ENCODE measurements at regions not wholly inside any gene's neighbourhood (a gene's known extent, or its start where the extent isn't known, plus 50 kb on each side); places are given as distances from the start of the nearest gene placed in this dataset.

GRCh38 chr4:152109531-152110509 is 349.0 kb upstream of the GATB start:
- H3K4me2 ChIP-seq (ENCODE audit: control insufficient read depth, insufficient read depth), result no peak overlapping the region
- H3K4me1 ChIP-seq (ENCODE audit: control insufficient read depth, insufficient read depth, low read length), result no peaks in the 10 kb centered on the region
- no peaks in the 10 kb centered on the region for H3K9me3 ChIP-seq (replicated peaks; ENCODE audit: control insufficient read depth, insufficient read depth, low read length)
- H2AFZ ChIP-seq (ENCODE audit: control insufficient read depth, low read depth, low read length), result no peak overlapping the region
- FAIRE-seq, result no peak
- ChIA-PET POLR2A (no interaction called here), RAD21 (ENCODE audit: unreplicated experiment) (no interaction called here), CTCF (interaction anchor here (1.7 kb wide), 1 partner anchor 9 kb away, joined by 5 read pairs; no protein-coding TSS in a partner anchor), SMC1A (ENCODE audit: uncharacterized antibody, unreplicated experiment) (no interaction called here)
- BruUV-seq (replicated peaks), result no TSS peak
- no peaks in the 10 kb centered on the region for H3K79me2 ChIP-seq (ENCODE audit: control insufficient read depth, insufficient read depth, low read length)
- WGBS (ENCODE audit: insufficient coverage, insufficient replicate concordance, low lambda C conversion rate, missing lambda C conversion rate), result 17% methylated on average over 9 of the region's 9 CpGs
- no peak for DNase-seq (ENCODE audit: low read depth, low spot score)
- no peak overlapping the region for H3K27ac ChIP-seq (ENCODE audit: control insufficient read depth, insufficient read depth)
- no peaks in the 10 kb centered on the region for H3K36me3 ChIP-seq (ENCODE audit: control insufficient read depth in 2 of 2, insufficient read depth in 2 of 2, low read length in 1 of 2)
- no peak overlapping the region for H3K9ac ChIP-seq (ENCODE audit: control insufficient read depth, insufficient read depth, low read length)
- no peaks in the 10 kb centered on the region for H4K20me1 ChIP-seq (ENCODE audit: control insufficient read depth, insufficient read depth)
- ATAC-seq, result no peak
- H3K27me3 ChIP-seq (replicated peaks in 1 of 2; ENCODE audit: control insufficient read depth in 2 of 2, insufficient read depth in 2 of 2, low read length in 1 of 2), result peaks cover 0 to 3% of the 10 kb centered on the region in 2 experiments; a peak in 1 of 4 replicates
- intact Hi-C loops (cut with micrococcal nuclease; ENCODE audit: unreplicated experiment), result no loop called here
- no peak overlapping the region for H3K4me3 ChIP-seq
- in situ Hi-C loops (cut with MboI), result no loop called here
- TF ChIP-seq GABPA (IDR thresholded peaks at IDR 0.05; ENCODE audit: low read depth) (no peak), IKZF1 (conservative IDR thresholded peaks at IDR 0.05) (no peak), NKRF (conservative IDR thresholded peaks at IDR 0.05) (no peak), CEBPB (IDR thresholded peaks at IDR 0.05; ENCODE audit: borderline replicate concordance in 1 of 2, low read depth in 2 of 2, low read length in 2 of 2) (no peak), POU2F2 (IDR thresholded peaks at IDR 0.05; ENCODE audit: borderline replicate concordance, low read depth, low read length) (no peak), KAT2A (conservative IDR thresholded peaks at IDR 0.05; ENCODE audit: control insufficient read depth, low read depth, low read length) (no peak), NFXL1 (IDR thresholded peaks at IDR 0.05; ENCODE audit: borderline replicate concordance) (no peak), PRDM15 (CRISPR knock-in tag; IDR thresholded peaks at IDR 0.05) (no peak), MLLT1 (IDR thresholded peaks at IDR 0.05) (no peak), MXI1 (IDR thresholded peaks at IDR 0.05; ENCODE audit: low read depth, low read length) (no peak), SIX5 (IDR thresholded peaks at IDR 0.05; ENCODE audit: low read depth, low read length, severe bottlenecking) (no peak)

Data from GM12878 (cell line).